ENCODE measurements at regions not wholly inside any gene's neighbourhood (a gene's known extent, or its start where the extent isn't known, plus 50 kb on each side); places are given as distances from the start of the nearest gene placed in this dataset.

- TF ChIP-seq FOXM1 (IDR thresholded peaks at IDR 0.05; ENCODE audit: borderline replicate concordance) (no peak), BHLHE40 (IDR thresholded peaks at IDR 0.05; ENCODE audit: borderline replicate concordance) (no peak), SP1 (IDR thresholded peaks at IDR 0.05) (no peak), FOXK2 (IDR thresholded peaks at IDR 0.05) (no peak), ZNF384 (IDR thresholded peaks at IDR 0.05) (no peak)
- TF ChIP-seq, protein P1, sequence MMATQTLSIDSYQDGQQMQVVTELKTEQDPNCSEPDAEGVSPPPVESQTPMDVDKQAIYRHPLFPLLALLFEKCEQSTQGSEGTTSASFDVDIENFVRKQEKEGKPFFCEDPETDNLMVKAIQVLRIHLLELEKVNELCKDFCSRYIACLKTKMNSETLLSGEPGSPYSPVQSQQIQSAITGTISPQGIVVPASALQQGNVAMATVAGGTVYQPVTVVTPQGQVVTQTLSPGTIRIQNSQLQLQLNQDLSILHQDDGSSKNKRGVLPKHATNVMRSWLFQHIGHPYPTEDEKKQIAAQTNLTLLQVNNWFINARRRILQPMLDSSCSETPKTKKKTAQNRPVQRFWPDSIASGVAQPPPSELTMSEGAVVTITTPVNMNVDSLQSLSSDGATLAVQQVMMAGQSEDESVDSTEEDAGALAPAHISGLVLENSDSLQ (IDR thresholded peaks at IDR 0.05): no peak
Observed at GRCh38 chr11:22474616-22475015, 136.4 kb downstream of the SLC17A6 start.

All from HEK293T (cell line).